ENCODE measurements at regions not wholly inside any gene's neighbourhood (a gene's known extent, or its start where the extent isn't known, plus 50 kb on each side); places are given as distances from the start of the nearest gene placed in this dataset.

- H3K9me3 ChIP-seq (ENCODE audit: insufficient read depth in 2 of 2, low read depth in 1 of 2, low read length in 1 of 2), result no peaks in the 10 kb centered on the region
- ChIA-PET CTCF (ENCODE audit: partially characterized antibody) (interaction anchor here (0.6 to 3.3 kb wide), 5 partner anchors 9 to 176 kb away, joined by 3 to 13 read pairs (median 4); no protein-coding TSS in a partner anchor), POLR2A (ENCODE audit: partially characterized antibody) (no interaction called here)
- no peak overlapping the region for H2AK5ac ChIP-seq (ENCODE audit: low read depth, low read length)
- H4K5ac ChIP-seq (ENCODE audit: insufficient read length, low read depth, low read length), result no peak overlapping the region
- FAIRE-seq (no peak), DNase-seq (ENCODE audit: low read depth in 1 of 2, low spot score in 2 of 2) (no peak)
- H2BK12ac ChIP-seq (ENCODE audit: low read depth, low read length), result no peak overlapping the region
- H3K23me2 ChIP-seq (ENCODE audit: low read depth, low read length), result no peaks in the 10 kb centered on the region
- H2BK120ac ChIP-seq (replicated peaks; ENCODE audit: low read depth, low read length), result no peak overlapping the region
- H2BK5ac ChIP-seq (ENCODE audit: low read depth, low read length), result no peak overlapping the region
- H3K27ac ChIP-seq (ENCODE audit: low read depth, low read length), result no peak overlapping the region
- no peaks in the 10 kb centered on the region for H3K27me3 ChIP-seq (replicated peaks in 1 of 4; ENCODE audit: control insufficient read depth in 3 of 4, extremely low read depth in 1 of 4, insufficient read depth in 3 of 4, low read length in 3 of 4)
- no peak overlapping the region for H3K18ac ChIP-seq (ENCODE audit: extremely low read depth, low read length)
- no peak overlapping the region for H3K56ac ChIP-seq (replicated peaks; ENCODE audit: insufficient read length, low read depth, low read length)
- no peak overlapping the region for H3K4ac ChIP-seq (replicated peaks; ENCODE audit: insufficient read length, low read depth, low read length)
- no peaks in the 10 kb centered on the region for H4K20me1 ChIP-seq (replicated peaks in 1 of 2; ENCODE audit: control insufficient read depth in 1 of 2, insufficient read depth in 2 of 2, low read length in 2 of 2)
- H3K79me1 ChIP-seq (ENCODE audit: low read depth, low read length), result no peaks in the 10 kb centered on the region
- H2BK15ac ChIP-seq (ENCODE audit: low read length), result no peak overlapping the region
- H4K91ac ChIP-seq (replicated peaks; ENCODE audit: insufficient read length, low read length), result no peak overlapping the region
- peaks cover 10 to 18% (median 15%) of the 10 kb centered on the region in 4 experiments for H3K4me1 ChIP-seq (replicated peaks in 1 of 4; ENCODE audit: control insufficient read depth in 3 of 4, insufficient read depth in 4 of 4, low read length in 3 of 4)
- WGBS, 2 experiments (ENCODE audit: extremely low coverage in 1 of 2, insufficient coverage in 1 of 2, insufficient read length in 1 of 2, insufficient replicate concordance in 2 of 2, low coverage in 1 of 2, low lambda C conversion rate in 2 of 2, missing lambda C conversion rate in 1 of 2), result 90% methylated on average over 4 of the region's 4 CpGs; no CpG with 5 or more reads in 1 of the 2 experiments
- no peaks in the 10 kb centered on the region for H3K79me2 ChIP-seq (ENCODE audit: control insufficient read depth in 1 of 2, insufficient read depth in 2 of 2, low read length in 2 of 2)
- no peak overlapping the region for H3K9ac ChIP-seq (replicated peaks in 1 of 4; ENCODE audit: extremely low read depth in 1 of 4, low read depth in 3 of 4, low read length in 3 of 4)
- H4K8ac ChIP-seq (ENCODE audit: extremely low read depth, insufficient read depth, low read length), result no peak overlapping the region
- H3K4me3 ChIP-seq (ENCODE audit: extremely low read depth in 1 of 4, insufficient read depth in 2 of 4, low read depth in 3 of 4, low read length in 4 of 4), result no peak overlapping the region
- no peak overlapping the region for H2AFZ ChIP-seq (ENCODE audit: low read length)
- H3K36me3 ChIP-seq (ENCODE audit: control insufficient read depth in 2 of 4, insufficient read depth in 4 of 4, low read length in 3 of 4), result no peaks in the 10 kb centered on the region
- H3K14ac ChIP-seq (ENCODE audit: insufficient read length), result no peak overlapping the region
- no peak overlapping the region for H3K23ac ChIP-seq (ENCODE audit: insufficient read length)
- no peak overlapping the region for H2BK20ac ChIP-seq (ENCODE audit: low read length)
- H3K4me2 ChIP-seq (ENCODE audit: insufficient read depth in 1 of 2, low read depth in 2 of 2, low read length in 2 of 2), result no peak overlapping the region
- no peak for TF ChIP-seq JUND (IDR thresholded peaks at IDR 0.05; ENCODE audit: low read length)
- no peak for TF ChIP-seq ASH2L (IDR thresholded peaks at IDR 0.05; ENCODE audit: low read length)
- no peak for TF ChIP-seq CBX8 (IDR thresholded peaks at IDR 0.05; ENCODE audit: borderline replicate concordance, low read depth, low read length)
- TF ChIP-seq, protein P1, sequence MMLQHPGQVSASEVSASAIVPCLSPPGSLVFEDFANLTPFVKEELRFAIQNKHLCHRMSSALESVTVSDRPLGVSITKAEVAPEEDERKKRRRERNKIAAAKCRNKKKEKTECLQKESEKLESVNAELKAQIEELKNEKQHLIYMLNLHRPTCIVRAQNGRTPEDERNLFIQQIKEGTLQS (IDR thresholded peaks at IDR 0.05; ENCODE audit: insufficient read depth, low read depth, low read length), result no peak
- no peak for TF ChIP-seq SAP30 (IDR thresholded peaks at IDR 0.05; ENCODE audit: insufficient read depth, insufficient replicate concordance, low read length)
- TF ChIP-seq CREB1 (IDR thresholded peaks at IDR 0.05), result no peak
- no peak for TF ChIP-seq NRF1 (IDR thresholded peaks at IDR 0.05; ENCODE audit: low read depth, low read length)
- TF ChIP-seq YY1 (IDR thresholded peaks at IDR 0.05; ENCODE audit: low read depth, low read length), result no peak
- TF ChIP-seq EGR1 (IDR thresholded peaks at IDR 0.05; ENCODE audit: borderline replicate concordance, low read depth, low read length), result no peak
- TF ChIP-seq PHF8 (conservative IDR thresholded peaks at IDR 0.05; ENCODE audit: low read depth, low read length), result no peak
These were observed 65.0 kb downstream of the TEX35 start for GRCh38 chr1:178577882-178578281.
